ENCODE measurements at regions not wholly inside any gene's neighbourhood (a gene's known extent, or its start where the extent isn't known, plus 50 kb on each side); places are given as distances from the start of the nearest gene placed in this dataset.
"Not testable (repeated sequence)": the region's sequence is repeated elsewhere in the genome, so short reads cannot be mapped to it uniquely, and the experiment has no call there.

- WGBS (ENCODE audit: insufficient coverage) = 41% methylated on average over 16 of the region's 21 CpGs
- ChIA-PET POLR2A (no interaction called here), CTCF (no interaction called here)
- Histone ChIP-seq H3K4me3 (ENCODE audit: control insufficient read depth in 1 of 2, extremely low read depth in 1 of 2, low read length in 1 of 2) (no peak overlapping the region), H3K4me1 (ENCODE audit: control insufficient read depth in 1 of 2, extremely low read depth in 1 of 2, insufficient read depth in 2 of 2, low read length in 2 of 2) (peaks cover 0 to 4% of the 10 kb centered on the region in 2 experiments), H3K9me3 (no peaks in the 10 kb centered on the region), H3K36me3 (ENCODE audit: control insufficient read depth in 2 of 2, extremely low read depth in 1 of 2, insufficient read depth in 1 of 2, low read length in 1 of 2) (no peaks in the 10 kb centered on the region), H3K27ac (ENCODE audit: low read length) (no peak overlapping the region), H3K27me3 (replicated peaks in 1 of 2; ENCODE audit: control insufficient read depth in 2 of 2, extremely low read depth in 1 of 2, insufficient read depth in 2 of 2, low read length in 1 of 2) (peaks cover 0 to 26% of the 10 kb centered on the region in 2 experiments)
- H3K9me3 Mint-ChIP-seq = no peaks in the 10 kb centered on the region
- H3K27ac Mint-ChIP-seq = no peak overlapping the region
- no peaks in the 10 kb centered on the region for H3K4me1 Mint-ChIP-seq
- H3K36me3 Mint-ChIP-seq = no peaks in the 10 kb centered on the region
- peak in 18 of 35 experiments; percentile 6 to 40 (median 16) for DNase-seq
- H3K4me3 Mint-ChIP-seq = no peak overlapping the region
- H3K27me3 Mint-ChIP-seq = no peaks in the 10 kb centered on the region
- peak in 1 of 4 experiments; percentile 43 for ATAC-seq (replicated peaks in 1 of 4)
Measured at GRCh38 chr15:77870195-77871065, 207.1 kb downstream of the TBC1D2B start.

GRCh38 chr15:77869021-77869895 lies 208.3 kb downstream of the TBC1D2B start:
- H3K4me1 ChIP-seq (ENCODE audit: control insufficient read depth in 1 of 2, extremely low read depth in 1 of 2, insufficient read depth in 2 of 2, low read length in 2 of 2) = peaks cover 0 to 4% of the 10 kb centered on the region in 2 experiments
- H3K27ac Mint-ChIP-seq = no peak overlapping the region
- no peak overlapping the region for H3K4me3 ChIP-seq (ENCODE audit: control insufficient read depth in 1 of 2, extremely low read depth in 1 of 2, low read length in 1 of 2)
- WGBS (ENCODE audit: insufficient coverage) = 75% methylated on average over 6 of the region's 17 CpGs
- H3K27me3 Mint-ChIP-seq = no peaks in the 10 kb centered on the region
- no peak for ATAC-seq (replicated peaks in 1 of 4)
- H3K27ac ChIP-seq (ENCODE audit: low read length) = no peak overlapping the region
- no peaks in the 10 kb centered on the region for H3K36me3 ChIP-seq (ENCODE audit: control insufficient read depth in 2 of 2, extremely low read depth in 1 of 2, insufficient read depth in 1 of 2, low read length in 1 of 2)
- peaks cover 0 to 22% of the 10 kb centered on the region in 2 experiments for H3K27me3 ChIP-seq (replicated peaks in 1 of 2; ENCODE audit: control insufficient read depth in 2 of 2, extremely low read depth in 1 of 2, insufficient read depth in 2 of 2, low read length in 1 of 2)
- H3K9me3 ChIP-seq = no peaks in the 10 kb centered on the region
- no peak overlapping the region for H3K4me3 Mint-ChIP-seq
- no peaks in the 10 kb centered on the region for H3K4me1 Mint-ChIP-seq
- ChIA-PET POLR2A (no interaction called here), CTCF (no interaction called here)
- no peaks in the 10 kb centered on the region for H3K36me3 Mint-ChIP-seq
- no peak for DNase-seq
- no peaks in the 10 kb centered on the region for H3K9me3 Mint-ChIP-seq

- H3K9me3 ChIP-seq; H3K4me1 Mint-ChIP-seq; H3K27ac Mint-ChIP-seq; POLR2A ChIA-PET; DNase-seq; H3K27me3 Mint-ChIP-seq; ATAC-seq (replicated peaks in 1 of 4); H3K27ac ChIP-seq (ENCODE audit: low read length); CTCF ChIA-PET; H3K4me3 ChIP-seq (ENCODE audit: control insufficient read depth in 1 of 2, extremely low read depth in 1 of 2, low read length in 1 of 2); H3K9me3 Mint-ChIP-seq; H3K36me3 Mint-ChIP-seq; H3K4me3 Mint-ChIP-seq; H3K4me1 ChIP-seq (ENCODE audit: control insufficient read depth in 1 of 2, extremely low read depth in 1 of 2, insufficient read depth in 2 of 2, low read length in 2 of 2); H3K36me3 ChIP-seq (ENCODE audit: control insufficient read depth in 2 of 2, extremely low read depth in 1 of 2, insufficient read depth in 1 of 2, low read length in 1 of 2): not testable (repeated sequence)
- peaks cover 0 to 24% of the 10 kb centered on the region in 2 experiments for H3K27me3 ChIP-seq (replicated peaks in 1 of 2; ENCODE audit: control insufficient read depth in 2 of 2, extremely low read depth in 1 of 2, insufficient read depth in 2 of 2, low read length in 1 of 2)
- 76% methylated on average over 7 of the region's 8 CpGs for WGBS (ENCODE audit: insufficient coverage)
Measured at GRCh38 chr15:77868048-77868629, 209.4 kb downstream of the TBC1D2B start.

- ChIA-PET POLR2A (no interaction called here), CTCF (no interaction called here)
- ATAC-seq (replicated peaks in 1 of 4) (no peak), DNase-seq (no peak)
- Mint-ChIP-seq H3K4me3 (no peak overlapping the region), H3K27me3 (no peaks in the 10 kb centered on the region), H3K27ac (no peak overlapping the region), H3K4me1 (no peaks in the 10 kb centered on the region), H3K36me3 (no peaks in the 10 kb centered on the region), H3K9me3 (no peaks in the 10 kb centered on the region)
- Histone ChIP-seq H3K27ac (ENCODE audit: low read length) (no peak overlapping the region), H3K27me3 (replicated peaks in 1 of 2; ENCODE audit: control insufficient read depth in 2 of 2, extremely low read depth in 1 of 2, insufficient read depth in 2 of 2, low read length in 1 of 2) (peaks cover 0 to 24% of the 10 kb centered on the region in 2 experiments), H3K36me3 (ENCODE audit: control insufficient read depth in 2 of 2, extremely low read depth in 1 of 2, insufficient read depth in 1 of 2, low read length in 1 of 2) (no peaks in the 10 kb centered on the region), H3K4me1 (ENCODE audit: control insufficient read depth in 1 of 2, extremely low read depth in 1 of 2, insufficient read depth in 2 of 2, low read length in 2 of 2) (peaks cover 0 to 4% of the 10 kb centered on the region in 2 experiments), H3K9me3 (no peaks in the 10 kb centered on the region), H3K4me3 (ENCODE audit: control insufficient read depth in 1 of 2, extremely low read depth in 1 of 2, low read length in 1 of 2) (no peak overlapping the region)
- 89% methylated on average over 10 of the region's 24 CpGs for WGBS (ENCODE audit: insufficient coverage)
Measured at GRCh38 chr15:77867266-77868047, 210.1 kb downstream of the TBC1D2B start.

- Histone ChIP-seq H3K36me3 (ENCODE audit: control insufficient read depth in 2 of 2, extremely low read depth in 1 of 2, insufficient read depth in 1 of 2, low read length in 1 of 2) (no peaks in the 10 kb centered on the region), H3K4me1 (ENCODE audit: control insufficient read depth in 1 of 2, extremely low read depth in 1 of 2, insufficient read depth in 2 of 2, low read length in 2 of 2) (peaks cover 0 to 4% of the 10 kb centered on the region in 2 experiments), H3K4me3 (ENCODE audit: control insufficient read depth in 1 of 2, extremely low read depth in 1 of 2, low read length in 1 of 2) (no peak overlapping the region), H3K27me3 (replicated peaks in 1 of 2; ENCODE audit: control insufficient read depth in 2 of 2, extremely low read depth in 1 of 2, insufficient read depth in 2 of 2, low read length in 1 of 2) (peaks cover 0 to 24% of the 10 kb centered on the region in 2 experiments), H3K27ac (ENCODE audit: low read length) (no peak overlapping the region), H3K9me3 (no peaks in the 10 kb centered on the region)
- H3K27ac Mint-ChIP-seq = no peak overlapping the region
- no peaks in the 10 kb centered on the region for H3K4me1 Mint-ChIP-seq
- 52% methylated on average over 5 of the region's 8 CpGs for WGBS (ENCODE audit: insufficient coverage)
- POLR2A ChIA-PET = no interaction called here
- no peaks in the 10 kb centered on the region for H3K27me3 Mint-ChIP-seq
- DNase-seq (no peak), ATAC-seq (replicated peaks in 1 of 4) (no peak)
- H3K4me3 Mint-ChIP-seq = no peak overlapping the region
- CTCF ChIA-PET = no interaction called here
- no peaks in the 10 kb centered on the region for H3K9me3 Mint-ChIP-seq
- H3K36me3 Mint-ChIP-seq = no peaks in the 10 kb centered on the region
Measured at GRCh38 chr15:77866596-77867125, 210.8 kb downstream of the TBC1D2B start.

- Mint-ChIP-seq H3K36me3 (no peaks in the 10 kb centered on the region), H3K27me3 (no peaks in the 10 kb centered on the region), H3K4me1 (no peaks in the 10 kb centered on the region), H3K9me3 (no peaks in the 10 kb centered on the region), H3K27ac (no peak overlapping the region), H3K4me3 (no peak overlapping the region)
- 80% methylated on average over 8 of the region's 8 CpGs for WGBS (ENCODE audit: insufficient coverage)
- Histone ChIP-seq H3K9me3 (no peaks in the 10 kb centered on the region), H3K4me3 (ENCODE audit: control insufficient read depth in 1 of 2, extremely low read depth in 1 of 2, low read length in 1 of 2) (no peak overlapping the region), H3K27ac (ENCODE audit: low read length) (no peak overlapping the region), H3K27me3 (replicated peaks in 1 of 2; ENCODE audit: control insufficient read depth in 2 of 2, extremely low read depth in 1 of 2, insufficient read depth in 2 of 2, low read length in 1 of 2) (peaks cover 0 to 24% of the 10 kb centered on the region in 2 experiments), H3K36me3 (ENCODE audit: control insufficient read depth in 2 of 2, extremely low read depth in 1 of 2, insufficient read depth in 1 of 2, low read length in 1 of 2) (no peaks in the 10 kb centered on the region), H3K4me1 (ENCODE audit: control insufficient read depth in 1 of 2, extremely low read depth in 1 of 2, insufficient read depth in 2 of 2, low read length in 2 of 2) (peaks cover 0 to 4% of the 10 kb centered on the region in 2 experiments)
- DNase-seq (no peak), ATAC-seq (replicated peaks in 1 of 4) (no peak)
- CTCF ChIA-PET = no interaction called here
- POLR2A ChIA-PET = no interaction called here
Measured at GRCh38 chr15:77866186-77866585, 211.3 kb downstream of the TBC1D2B start.

Measured in T-cell (primary cell).